AG10803 (cell line): ENCODE measurements at regions not wholly inside any gene's neighbourhood (a gene's known extent, or its start where the extent isn't known, plus 50 kb on each side); places are given as distances from the start of the nearest gene placed in this dataset.

ENCODE experiments used
- DNase-seq: peaks from one replicate; pipeline ENCODE4 v3.0.0; 2010; ENCODE audit warnings: low read depth
- H3K4me3 ChIP-seq: 2 replicates; pipeline ENCODE4 v1.5.1; 2011; ENCODE audit warnings: mild to moderate bottlenecking, low read length, control low read depth
- CTCF ChIP-seq: conservative IDR thresholded peaks from 2 replicates; pipeline ENCODE4 v1.5.1; 2011; ENCODE audit warnings: mild to moderate bottlenecking, low read length, control low read depth, inconsistent platforms

- TF ChIP-seq CTCF, result no peak
- no peak for DNase-seq
- no peak overlapping the region for H3K4me3 ChIP-seq
Observed at GRCh38 chr2:4515871-4516761, 812.7 kb downstream of the DCDC2C start.

- no peak for TF ChIP-seq CTCF
- DNase-seq, result no peak
- H3K4me3 ChIP-seq, result no peak overlapping the region
Observed at GRCh38 chr2:4518596-4518995, 815.2 kb downstream of the DCDC2C start.

- H3K4me3 ChIP-seq, result no peak overlapping the region
- no peak for TF ChIP-seq CTCF
- DNase-seq, result no peak
Observed at GRCh38 chr2:4522498-4523421, 819.4 kb downstream of the DCDC2C start.

GRCh38 chr2:4527416-4527815 lies 824.0 kb downstream of the DCDC2C start:
- H3K4me3 ChIP-seq, result no peak overlapping the region
- no peak for TF ChIP-seq CTCF
- DNase-seq, result no peak

GRCh38 chr2:4528246-4528645 lies 824.9 kb downstream of the DCDC2C start:
- H3K4me3 ChIP-seq, result no peak overlapping the region
- no peak for TF ChIP-seq CTCF
- no peak for DNase-seq

GRCh38 chr2:4528773-4529172 lies 825.4 kb downstream of the DCDC2C start:
- TF ChIP-seq CTCF, result no peak
- H3K4me3 ChIP-seq, result no peak overlapping the region
- no peak for DNase-seq

GRCh38 chr2:4529738-4530137 lies 826.4 kb downstream of the DCDC2C start:
- DNase-seq, result no peak
- TF ChIP-seq CTCF, result no peak
- H3K4me3 ChIP-seq, result no peak overlapping the region
